ENCODE measurements at regions not wholly inside any gene's neighbourhood (a gene's known extent, or its start where the extent isn't known, plus 50 kb on each side); places are given as distances from the start of the nearest gene placed in this dataset.
"Not testable (repeated sequence)": the region's sequence is repeated elsewhere in the genome, so short reads cannot be mapped to it uniquely, and the experiment has no call there.

DNA sequence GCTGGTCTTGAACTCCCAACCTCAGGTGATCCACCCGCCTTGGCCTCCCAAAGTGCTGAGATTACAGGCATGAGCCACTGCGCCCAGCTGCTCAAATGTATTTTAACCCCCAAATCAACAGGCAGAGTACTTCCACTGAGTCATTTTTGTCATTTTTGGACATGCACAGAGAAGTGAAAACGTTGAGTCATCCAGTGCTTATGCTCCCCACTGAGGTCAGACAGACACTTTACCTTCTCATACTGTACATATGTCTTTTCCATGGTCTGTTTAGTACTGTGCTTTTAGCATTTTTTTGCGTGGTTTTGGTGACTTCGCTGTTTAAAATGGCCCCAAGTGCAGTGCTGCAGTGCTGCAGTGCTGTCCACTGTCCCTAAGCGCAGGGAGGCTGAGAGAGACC, 99.1 kb downstream of the TBC1D26 start:
- H2AFZ ChIP-seq (ENCODE audit: low read depth, low read length); FAIRE-seq; dilution Hi-C loops (cut with MboI; ENCODE audit: extremely low pct_ligation_motif_present, low sequenced_read_pairs); H4K20me1 ChIP-seq (replicated peaks; ENCODE audit: control insufficient read depth, extremely low read depth, insufficient read depth, low read length); BruUV-seq (replicated peaks); H3K27me3 ChIP-seq (ENCODE audit: control insufficient read depth in 2 of 2, insufficient read depth in 2 of 2, low read length in 2 of 2); H3K79me2 ChIP-seq (ENCODE audit: control insufficient read depth, insufficient read depth, low read length); H3K4me2 ChIP-seq (ENCODE audit: insufficient read depth, low read length); H3K9me3 ChIP-seq (replicated peaks; ENCODE audit: control insufficient read depth, insufficient read depth, low read length); H3K4me1 ChIP-seq (ENCODE audit: control insufficient read depth, extremely low read depth, insufficient read depth, low read length); H3K9me1 ChIP-seq (replicated peaks; ENCODE audit: control insufficient read depth, extremely low read depth, insufficient read depth, low read length); DNase-seq (ENCODE audit: low read depth, low spot score); H3K27ac ChIP-seq (ENCODE audit: insufficient read depth, low read depth, low read length); CTCF ChIA-PET; intact Hi-C loops (cut with micrococcal nuclease); H3K9ac ChIP-seq (replicated peaks; ENCODE audit: extremely low read depth, insufficient read depth, low read length); H3K4me3 ChIP-seq (replicated peaks in 1 of 3; ENCODE audit: insufficient read depth in 1 of 3, low read depth in 1 of 3, low read length in 3 of 3); POLR2A ChIA-PET; H3K36me3 ChIP-seq (ENCODE audit: control insufficient read depth in 2 of 2, extremely low read depth in 1 of 2, insufficient read depth in 2 of 2, low read length in 2 of 2): not testable (repeated sequence)

DNA sequence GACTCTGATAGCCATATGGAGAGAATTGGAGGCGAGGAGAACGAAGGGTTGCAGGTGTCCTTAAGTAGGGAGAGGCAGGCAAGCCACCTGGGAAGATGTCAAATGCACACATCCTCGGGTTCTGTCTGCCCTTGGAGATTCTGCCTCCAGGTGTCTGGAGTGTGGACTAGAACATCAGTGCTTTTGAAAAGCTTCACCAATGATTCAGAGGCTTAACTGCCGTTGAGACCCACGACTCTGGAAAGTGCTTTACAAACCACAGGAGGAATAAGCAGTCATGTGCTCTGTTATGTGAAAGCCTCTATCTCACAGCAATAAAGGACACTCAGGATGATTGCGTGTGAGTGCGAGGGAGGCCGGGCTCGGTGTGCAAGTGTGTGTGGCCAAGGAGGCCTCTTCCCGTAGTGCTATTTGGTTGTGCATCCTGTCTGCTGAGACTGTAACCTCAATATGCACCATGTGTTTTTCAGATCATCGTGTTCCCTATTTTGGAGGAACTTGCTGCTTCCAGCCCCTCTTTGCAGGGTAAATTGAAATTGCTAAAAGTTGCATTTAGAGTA, 100.9 kb downstream of the TBC1D26 start:
- intact Hi-C loops (cut with micrococcal nuclease); H3K9me1 ChIP-seq (replicated peaks; ENCODE audit: control insufficient read depth, extremely low read depth, insufficient read depth, low read length); H3K27ac ChIP-seq (ENCODE audit: insufficient read depth, low read depth, low read length); H3K79me2 ChIP-seq (ENCODE audit: control insufficient read depth, insufficient read depth, low read length); H3K4me3 ChIP-seq (replicated peaks in 1 of 3; ENCODE audit: insufficient read depth in 1 of 3, low read depth in 1 of 3, low read length in 3 of 3); H4K20me1 ChIP-seq (replicated peaks; ENCODE audit: control insufficient read depth, extremely low read depth, insufficient read depth, low read length); FAIRE-seq; H3K4me2 ChIP-seq (ENCODE audit: insufficient read depth, low read length); dilution Hi-C loops (cut with MboI; ENCODE audit: extremely low pct_ligation_motif_present, low sequenced_read_pairs); H3K9ac ChIP-seq (replicated peaks; ENCODE audit: extremely low read depth, insufficient read depth, low read length); H3K36me3 ChIP-seq (ENCODE audit: control insufficient read depth in 2 of 2, extremely low read depth in 1 of 2, insufficient read depth in 2 of 2, low read length in 2 of 2); H3K9me3 ChIP-seq (replicated peaks; ENCODE audit: control insufficient read depth, insufficient read depth, low read length); CTCF ChIA-PET; BruUV-seq (replicated peaks); H2AFZ ChIP-seq (ENCODE audit: low read depth, low read length); H3K4me1 ChIP-seq (ENCODE audit: control insufficient read depth, extremely low read depth, insufficient read depth, low read length); H3K27me3 ChIP-seq (ENCODE audit: control insufficient read depth in 2 of 2, insufficient read depth in 2 of 2, low read length in 2 of 2); DNase-seq (ENCODE audit: low read depth, low spot score); POLR2A ChIA-PET: not testable (repeated sequence)

DNA sequence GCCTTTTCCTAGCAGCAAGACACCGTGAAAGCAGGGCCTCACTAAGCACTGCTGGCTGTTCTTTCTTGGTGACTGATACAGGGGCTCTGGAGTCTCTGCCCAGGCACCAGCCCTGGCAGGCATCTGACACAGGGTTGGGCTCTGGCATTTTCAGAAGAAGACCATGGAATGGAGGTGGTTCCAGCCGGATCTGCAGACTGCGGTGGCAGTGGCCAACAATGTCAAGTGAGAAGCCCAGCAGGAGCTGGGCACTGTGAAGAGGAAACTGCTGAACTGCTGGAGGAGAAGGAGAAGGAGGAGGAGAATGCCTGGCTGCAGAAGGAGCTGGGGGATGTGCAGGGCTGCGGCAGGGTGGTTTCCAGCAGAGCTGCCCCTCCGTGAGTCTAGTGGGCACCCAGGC, 101.8 kb downstream of the TBC1D26 start:
- dilution Hi-C loops (cut with MboI; ENCODE audit: extremely low pct_ligation_motif_present, low sequenced_read_pairs); H3K79me2 ChIP-seq (ENCODE audit: control insufficient read depth, insufficient read depth, low read length); intact Hi-C loops (cut with micrococcal nuclease); H3K4me1 ChIP-seq (ENCODE audit: control insufficient read depth, extremely low read depth, insufficient read depth, low read length); CTCF ChIA-PET; H3K4me2 ChIP-seq (ENCODE audit: insufficient read depth, low read length); H3K27ac ChIP-seq (ENCODE audit: insufficient read depth, low read depth, low read length); FAIRE-seq; H3K9me3 ChIP-seq (replicated peaks; ENCODE audit: control insufficient read depth, insufficient read depth, low read length); POLR2A ChIA-PET; H3K36me3 ChIP-seq (ENCODE audit: control insufficient read depth in 2 of 2, extremely low read depth in 1 of 2, insufficient read depth in 2 of 2, low read length in 2 of 2); H3K4me3 ChIP-seq (replicated peaks in 1 of 3; ENCODE audit: insufficient read depth in 1 of 3, low read depth in 1 of 3, low read length in 3 of 3); H2AFZ ChIP-seq (ENCODE audit: low read depth, low read length); H3K9me1 ChIP-seq (replicated peaks; ENCODE audit: control insufficient read depth, extremely low read depth, insufficient read depth, low read length); H3K9ac ChIP-seq (replicated peaks; ENCODE audit: extremely low read depth, insufficient read depth, low read length); BruUV-seq (replicated peaks); H3K27me3 ChIP-seq (ENCODE audit: control insufficient read depth in 2 of 2, insufficient read depth in 2 of 2, low read length in 2 of 2); DNase-seq (ENCODE audit: low read depth, low spot score); H4K20me1 ChIP-seq (replicated peaks; ENCODE audit: control insufficient read depth, extremely low read depth, insufficient read depth, low read length): not testable (repeated sequence)

DNA sequence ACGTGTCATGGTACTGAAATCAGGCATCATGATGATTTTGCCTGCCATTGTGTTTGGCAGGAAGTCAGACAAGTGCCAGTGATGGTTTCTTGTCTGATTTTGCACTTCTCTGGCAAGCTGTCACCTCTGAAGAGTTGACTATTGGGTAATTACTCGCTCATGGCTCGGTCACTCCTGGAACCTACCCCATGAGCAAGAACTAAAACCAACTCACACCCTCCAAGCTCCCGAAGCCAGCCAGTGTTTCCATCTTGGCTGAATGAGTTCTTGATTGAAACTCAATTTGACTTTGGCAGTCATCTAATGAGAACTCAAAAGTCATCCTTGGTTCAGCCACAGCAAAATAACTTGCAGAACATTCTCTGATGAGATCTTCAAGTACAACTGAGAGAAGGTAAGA, 103.4 kb downstream of the TBC1D26 start:
- DNase-seq (ENCODE audit: low read depth, low spot score); dilution Hi-C loops (cut with MboI; ENCODE audit: extremely low pct_ligation_motif_present, low sequenced_read_pairs); H4K20me1 ChIP-seq (replicated peaks; ENCODE audit: control insufficient read depth, extremely low read depth, insufficient read depth, low read length); H3K27ac ChIP-seq (ENCODE audit: insufficient read depth, low read depth, low read length); H3K9me1 ChIP-seq (replicated peaks; ENCODE audit: control insufficient read depth, extremely low read depth, insufficient read depth, low read length); H2AFZ ChIP-seq (ENCODE audit: low read depth, low read length); CTCF ChIA-PET; intact Hi-C loops (cut with micrococcal nuclease); FAIRE-seq; H3K9me3 ChIP-seq (replicated peaks; ENCODE audit: control insufficient read depth, insufficient read depth, low read length); POLR2A ChIA-PET; H3K9ac ChIP-seq (replicated peaks; ENCODE audit: extremely low read depth, insufficient read depth, low read length); BruUV-seq (replicated peaks); H3K79me2 ChIP-seq (ENCODE audit: control insufficient read depth, insufficient read depth, low read length); H3K36me3 ChIP-seq (ENCODE audit: control insufficient read depth in 2 of 2, extremely low read depth in 1 of 2, insufficient read depth in 2 of 2, low read length in 2 of 2); H3K4me2 ChIP-seq (ENCODE audit: insufficient read depth, low read length); H3K4me1 ChIP-seq (ENCODE audit: control insufficient read depth, extremely low read depth, insufficient read depth, low read length); H3K4me3 ChIP-seq (replicated peaks in 1 of 3; ENCODE audit: insufficient read depth in 1 of 3, low read depth in 1 of 3, low read length in 3 of 3); H3K27me3 ChIP-seq (ENCODE audit: control insufficient read depth in 2 of 2, insufficient read depth in 2 of 2, low read length in 2 of 2): not testable (repeated sequence)
